Neural progenitor cell (in vitro differentiated cells): ENCODE measurements at regions not wholly inside any gene's neighbourhood (a gene's known extent, or its start where the extent isn't known, plus 50 kb on each side); places are given as distances from the start of the nearest gene placed in this dataset.

Experiments
- DNase-seq: peaks from one replicate; pipeline ENCODE4 v3.0.0-alpha.2; 2016; ENCODE audit warnings: low spot score
- H2AFZ ChIP-seq: fragments of 200-600 bp; sonication (generic); replicated peaks from 2 replicates; pipeline ENCODE4 v1.6.1; 2016; ENCODE audit warnings: antibody characterized with exemption
- H3F3A ChIP-seq: fragments of 200-600 bp; sonication (generic); 2 replicates; pipeline ENCODE4 v1.6.1; 2016; ENCODE audit warnings: antibody characterized with exemption, low read depth
- H3K27ac ChIP-seq: fragments of 200-600 bp; sonication (generic); 2 replicates; pipeline ENCODE4 v1.5.1; 2016; ENCODE audit warnings: mild to moderate bottlenecking
- H3K27me3 ChIP-seq: fragments of 200-600 bp; sonication (generic); 2 replicates; pipeline ENCODE4 v1.6.1; 2016; ENCODE audit warnings: mild to moderate bottlenecking, moderate library complexity
- H3K36me3 ChIP-seq: fragments of 200-600 bp; sonication (generic); 2 replicates; pipeline ENCODE4 v1.5.1; 2016
- H3K4me1 ChIP-seq: fragments of 200-600 bp; sonication (generic); 2 replicates; pipeline ENCODE4 v1.6.1; 2016; ENCODE audit warnings: mixed run types
- H3K4me2 ChIP-seq: fragments of 200-600 bp; sonication (generic); 2 replicates; pipeline ENCODE4 v1.6.1; 2016
- H3K4me3 ChIP-seq: fragments of 200-600 bp; sonication (generic); 2 replicates; pipeline ENCODE4 v1.5.1; 2016
- H3K79me2 ChIP-seq: fragments of 200-600 bp; sonication (generic); 2 replicates; pipeline ENCODE4 v1.6.1; 2016; ENCODE audit warnings: low read depth
- H3K9ac ChIP-seq: fragments of 200-600 bp; sonication (generic); 2 replicates; pipeline ENCODE4 v1.6.1; 2016
- H3K9me3 ChIP-seq: fragments of 200-600 bp; sonication (generic); 2 replicates; pipeline ENCODE4 v1.5.1; 2016; ENCODE audit warnings: low read depth
- H4K20me1 ChIP-seq: fragments of 200-600 bp; sonication (generic); 2 replicates; pipeline ENCODE4 v1.6.1; 2016; ENCODE audit warnings: low read depth
- H3K27ac Mint-ChIP-seq: 3 replicates; pipeline ENCODE4 v1.8.0; 2021; ENCODE audit warnings: mixed read lengths
- H3K27me3 Mint-ChIP-seq: 2 replicates; pipeline ENCODE4 v1.8.0; 2022; ENCODE audit warnings: low read depth, mild to moderate bottlenecking, inconsistent platforms, moderate library complexity, mixed read lengths; ENCODE audit not compliant: insufficient read depth
- H3K36me3 Mint-ChIP-seq: 3 replicates; pipeline ENCODE4 v1.8.0; 2021; ENCODE audit warnings: mixed read lengths
- H3K4me1 Mint-ChIP-seq: 3 replicates; pipeline ENCODE4 v1.8.0; 2021; ENCODE audit warnings: mixed read lengths
- H3K4me3 Mint-ChIP-seq: 3 replicates; pipeline ENCODE4 v1.8.0; 2021; ENCODE audit warnings: mild to moderate bottlenecking, moderate library complexity, mixed read lengths
- H3K9me3 Mint-ChIP-seq: 3 replicates; pipeline ENCODE4 v1.8.0; 2020; ENCODE audit warnings: mixed read lengths
- EZH2 ChIP-seq: fragments of 200-600 bp; sonication (generic); IDR thresholded peaks from 2 replicates; pipeline ENCODE4 v1.6.1; 2017; ENCODE audit warnings: antibody characterized with exemption, mild to moderate bottlenecking, moderate library complexity
- EZH2phosphoT487 ChIP-seq: fragments of 200-600 bp; sonication (generic); IDR thresholded peaks from 2 replicates; pipeline ENCODE4 v1.6.1; 2017; ENCODE audit warnings: antibody characterized with exemption
- TF ChIP-seq, protein P1 (sequence below): fragments of 200-600 bp; sonication (generic); IDR thresholded peaks from 2 replicates; pipeline ENCODE4 v1.5.1; 2017; ENCODE audit warnings: antibody characterized with exemption, mild to moderate bottlenecking

- Histone ChIP-seq H4K20me1 (no peaks in the 10 kb centered on the region), H3K79me2 (no peaks in the 10 kb centered on the region), H2AFZ (no peak overlapping the region), H3K27me3 (no peaks in the 10 kb centered on the region), H3K9ac (no peak overlapping the region), H3K9me3 (no peaks in the 10 kb centered on the region), H3K27ac (no peak overlapping the region), H3K36me3 (no peaks in the 10 kb centered on the region), H3K4me1 (no peaks in the 10 kb centered on the region), H3K4me2 (no peak overlapping the region), H3K4me3 (no peak overlapping the region), H3F3A (no peaks in the 10 kb centered on the region)
- H3K27ac Mint-ChIP-seq: no peak overlapping the region
- H3K4me1 Mint-ChIP-seq: no peaks in the 10 kb centered on the region
- H3K27me3 Mint-ChIP-seq: peaks cover 2% of the 10 kb centered on the region
- no peaks in the 10 kb centered on the region for H3K36me3 Mint-ChIP-seq
- H3K4me3 Mint-ChIP-seq: no peak overlapping the region
- H3K9me3 Mint-ChIP-seq: no peaks in the 10 kb centered on the region
- DNase-seq: no peak
- TF ChIP-seq, protein P1, sequence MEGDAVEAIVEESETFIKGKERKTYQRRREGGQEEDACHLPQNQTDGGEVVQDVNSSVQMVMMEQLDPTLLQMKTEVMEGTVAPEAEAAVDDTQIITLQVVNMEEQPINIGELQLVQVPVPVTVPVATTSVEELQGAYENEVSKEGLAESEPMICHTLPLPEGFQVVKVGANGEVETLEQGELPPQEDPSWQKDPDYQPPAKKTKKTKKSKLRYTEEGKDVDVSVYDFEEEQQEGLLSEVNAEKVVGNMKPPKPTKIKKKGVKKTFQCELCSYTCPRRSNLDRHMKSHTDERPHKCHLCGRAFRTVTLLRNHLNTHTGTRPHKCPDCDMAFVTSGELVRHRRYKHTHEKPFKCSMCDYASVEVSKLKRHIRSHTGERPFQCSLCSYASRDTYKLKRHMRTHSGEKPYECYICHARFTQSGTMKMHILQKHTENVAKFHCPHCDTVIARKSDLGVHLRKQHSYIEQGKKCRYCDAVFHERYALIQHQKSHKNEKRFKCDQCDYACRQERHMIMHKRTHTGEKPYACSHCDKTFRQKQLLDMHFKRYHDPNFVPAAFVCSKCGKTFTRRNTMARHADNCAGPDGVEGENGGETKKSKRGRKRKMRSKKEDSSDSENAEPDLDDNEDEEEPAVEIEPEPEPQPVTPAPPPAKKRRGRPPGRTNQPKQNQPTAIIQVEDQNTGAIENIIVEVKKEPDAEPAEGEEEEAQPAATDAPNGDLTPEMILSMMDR: no peak
- TF ChIP-seq EZH2 (no peak), EZH2phosphoT487 (no peak)
Measured at GRCh38 chr2:37537316-37537715, 134.1 kb downstream of the CDC42EP3 start.

DNA sequence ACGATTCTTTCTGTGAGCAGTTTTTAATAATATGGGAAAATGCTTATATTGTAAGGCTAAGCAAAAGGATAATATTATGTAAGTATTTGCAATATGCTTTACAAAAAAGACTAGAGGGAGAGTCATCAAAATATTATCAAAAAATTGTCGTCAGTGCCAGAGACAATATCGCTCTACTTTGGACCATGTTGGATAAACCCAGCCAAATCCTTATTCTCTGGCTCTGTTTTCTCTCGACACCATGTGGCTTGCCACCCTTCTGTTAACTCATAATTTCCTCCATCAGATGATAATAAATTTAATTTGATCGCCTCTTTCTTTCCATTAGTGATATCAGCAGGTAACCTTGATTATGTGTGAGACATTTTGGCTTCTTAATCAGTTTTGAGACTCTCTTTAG lies 129.9 kb downstream of the CDC42EP3 start:
- H3K36me3 ChIP-seq: no peaks in the 10 kb centered on the region
- H3K27ac ChIP-seq: no peak overlapping the region
- H2AFZ ChIP-seq: no peak overlapping the region
- Mint-ChIP-seq H3K4me3 (no peak overlapping the region), H3K9me3 (no peaks in the 10 kb centered on the region), H3K36me3 (no peaks in the 10 kb centered on the region), H3K27ac (no peak overlapping the region), H3K27me3 (peaks cover 3% of the 10 kb centered on the region), H3K4me1 (no peaks in the 10 kb centered on the region)
- no peak for TF ChIP-seq EZH2phosphoT487
- no peak for TF ChIP-seq EZH2
- TF ChIP-seq, protein P1: no peak
- no peak overlapping the region for H3K4me3 ChIP-seq
- no peaks in the 10 kb centered on the region for H4K20me1 ChIP-seq
- no peaks in the 10 kb centered on the region for H3K4me1 ChIP-seq
- no peaks in the 10 kb centered on the region for H3K27me3 ChIP-seq
- H3K4me2 ChIP-seq: no peak overlapping the region
- H3K9me3 ChIP-seq: no peaks in the 10 kb centered on the region
- H3F3A ChIP-seq: no peaks in the 10 kb centered on the region
- no peak for DNase-seq
- H3K79me2 ChIP-seq: no peaks in the 10 kb centered on the region
- no peak overlapping the region for H3K9ac ChIP-seq

DNA sequence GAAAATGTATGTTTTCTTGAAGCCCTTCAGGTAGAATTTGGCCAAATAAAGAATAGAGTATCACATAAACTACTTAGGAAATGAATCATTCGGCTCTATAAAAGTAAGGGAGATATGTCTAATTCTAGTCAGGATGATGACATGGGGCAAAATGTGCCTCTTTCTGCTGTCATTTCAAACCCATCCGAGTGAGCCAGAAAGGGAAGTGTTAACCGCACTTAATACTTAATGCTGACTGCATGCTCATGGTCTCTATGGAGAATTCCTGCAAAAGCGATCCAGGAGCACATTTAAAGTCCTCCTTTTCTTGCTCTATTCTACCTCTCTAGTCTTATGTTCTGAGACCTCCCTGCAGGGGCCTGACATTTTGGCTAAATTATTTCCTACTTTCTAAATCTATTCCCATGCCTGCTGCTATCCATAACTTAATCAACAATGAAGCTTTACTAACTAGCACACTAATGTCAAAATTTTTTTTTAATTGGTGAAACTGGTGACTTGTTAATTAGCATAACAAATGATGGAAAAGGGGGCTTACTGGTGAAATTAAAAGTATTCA lies 127.4 kb downstream of the CDC42EP3 start:
- H3K27ac ChIP-seq: no peak overlapping the region
- no peaks in the 10 kb centered on the region for H3K27me3 ChIP-seq
- no peaks in the 10 kb centered on the region for H3K4me1 ChIP-seq
- H3K36me3 ChIP-seq: no peaks in the 10 kb centered on the region
- DNase-seq: no peak
- H4K20me1 ChIP-seq: no peaks in the 10 kb centered on the region
- H3K4me3 ChIP-seq: no peak overlapping the region
- H3K27ac Mint-ChIP-seq: no peak overlapping the region
- no peaks in the 10 kb centered on the region for H3K9me3 Mint-ChIP-seq
- no peaks in the 10 kb centered on the region for H3K36me3 Mint-ChIP-seq
- H3K79me2 ChIP-seq: no peaks in the 10 kb centered on the region
- no peak overlapping the region for H2AFZ ChIP-seq
- H3K27me3 Mint-ChIP-seq: peaks cover 2% of the 10 kb centered on the region
- no peak overlapping the region for H3K4me3 Mint-ChIP-seq
- H3K4me1 Mint-ChIP-seq: no peaks in the 10 kb centered on the region
- H3K4me2 ChIP-seq: no peak overlapping the region
- TF ChIP-seq EZH2phosphoT487 (no peak), EZH2 (no peak)
- TF ChIP-seq, protein P1: no peak
- no peaks in the 10 kb centered on the region for H3F3A ChIP-seq
- H3K9me3 ChIP-seq: no peaks in the 10 kb centered on the region
- no peak overlapping the region for H3K9ac ChIP-seq
